Neural progenitor cell (in vitro differentiated cells): ENCODE measurements at regions not wholly inside any gene's neighbourhood (a gene's known extent, or its start where the extent isn't known, plus 50 kb on each side); places are given as distances from the start of the nearest gene placed in this dataset.

Experiments
- DNase-seq: peaks from one replicate; pipeline ENCODE4 v3.0.0-alpha.2; 2016; ENCODE audit warnings: low spot score
- H2AFZ ChIP-seq: fragments of 200-600 bp; sonication (generic); replicated peaks from 2 replicates; pipeline ENCODE4 v1.6.1; 2016; ENCODE audit warnings: antibody characterized with exemption
- H3F3A ChIP-seq: fragments of 200-600 bp; sonication (generic); 2 replicates; pipeline ENCODE4 v1.6.1; 2016; ENCODE audit warnings: antibody characterized with exemption, low read depth
- H3K27ac ChIP-seq: fragments of 200-600 bp; sonication (generic); 2 replicates; pipeline ENCODE4 v1.5.1; 2016; ENCODE audit warnings: mild to moderate bottlenecking
- H3K27me3 ChIP-seq: fragments of 200-600 bp; sonication (generic); 2 replicates; pipeline ENCODE4 v1.6.1; 2016; ENCODE audit warnings: mild to moderate bottlenecking, moderate library complexity
- H3K36me3 ChIP-seq: fragments of 200-600 bp; sonication (generic); 2 replicates; pipeline ENCODE4 v1.5.1; 2016
- H3K4me1 ChIP-seq: fragments of 200-600 bp; sonication (generic); 2 replicates; pipeline ENCODE4 v1.6.1; 2016; ENCODE audit warnings: mixed run types
- H3K4me2 ChIP-seq: fragments of 200-600 bp; sonication (generic); 2 replicates; pipeline ENCODE4 v1.6.1; 2016
- H3K4me3 ChIP-seq: fragments of 200-600 bp; sonication (generic); 2 replicates; pipeline ENCODE4 v1.5.1; 2016
- H3K79me2 ChIP-seq: fragments of 200-600 bp; sonication (generic); 2 replicates; pipeline ENCODE4 v1.6.1; 2016; ENCODE audit warnings: low read depth
- H3K9ac ChIP-seq: fragments of 200-600 bp; sonication (generic); 2 replicates; pipeline ENCODE4 v1.6.1; 2016
- H3K9me3 ChIP-seq: fragments of 200-600 bp; sonication (generic); 2 replicates; pipeline ENCODE4 v1.5.1; 2016; ENCODE audit warnings: low read depth
- H4K20me1 ChIP-seq: fragments of 200-600 bp; sonication (generic); 2 replicates; pipeline ENCODE4 v1.6.1; 2016; ENCODE audit warnings: low read depth
- H3K27ac Mint-ChIP-seq: 3 replicates; pipeline ENCODE4 v1.8.0; 2021; ENCODE audit warnings: mixed read lengths
- H3K27me3 Mint-ChIP-seq: 2 replicates; pipeline ENCODE4 v1.8.0; 2022; ENCODE audit warnings: low read depth, mild to moderate bottlenecking, inconsistent platforms, moderate library complexity, mixed read lengths; ENCODE audit not compliant: insufficient read depth
- H3K36me3 Mint-ChIP-seq: 3 replicates; pipeline ENCODE4 v1.8.0; 2021; ENCODE audit warnings: mixed read lengths
- H3K4me1 Mint-ChIP-seq: 3 replicates; pipeline ENCODE4 v1.8.0; 2021; ENCODE audit warnings: mixed read lengths
- H3K4me3 Mint-ChIP-seq: 3 replicates; pipeline ENCODE4 v1.8.0; 2021; ENCODE audit warnings: mild to moderate bottlenecking, moderate library complexity, mixed read lengths
- H3K9me3 Mint-ChIP-seq: 3 replicates; pipeline ENCODE4 v1.8.0; 2020; ENCODE audit warnings: mixed read lengths
- EZH2 ChIP-seq: fragments of 200-600 bp; sonication (generic); IDR thresholded peaks from 2 replicates; pipeline ENCODE4 v1.6.1; 2017; ENCODE audit warnings: antibody characterized with exemption, mild to moderate bottlenecking, moderate library complexity
- EZH2phosphoT487 ChIP-seq: fragments of 200-600 bp; sonication (generic); IDR thresholded peaks from 2 replicates; pipeline ENCODE4 v1.6.1; 2017; ENCODE audit warnings: antibody characterized with exemption
- TF ChIP-seq, protein P1 (sequence below): fragments of 200-600 bp; sonication (generic); IDR thresholded peaks from 2 replicates; pipeline ENCODE4 v1.5.1; 2017; ENCODE audit warnings: antibody characterized with exemption, mild to moderate bottlenecking

DNA sequence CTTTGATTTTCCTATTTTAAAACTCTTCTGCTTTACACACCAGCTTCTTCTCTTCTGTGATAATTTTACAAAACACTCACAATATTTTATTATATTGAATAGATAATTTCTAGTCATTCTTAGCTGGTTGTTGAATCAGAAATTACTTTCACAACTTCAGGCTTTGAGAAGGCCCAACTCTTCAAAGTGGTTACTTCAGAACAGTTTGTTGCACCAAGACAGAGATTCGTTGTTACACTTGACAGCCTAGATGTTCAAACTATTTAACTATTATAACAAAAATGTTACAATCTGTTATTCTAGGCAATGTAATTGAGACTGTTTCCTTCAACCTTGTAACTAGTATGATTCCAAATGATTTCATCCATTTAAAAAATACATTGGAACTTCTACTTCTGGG, 333.2 kb upstream of the CHORDC1 start:
- Mint-ChIP-seq H3K27ac (no peak overlapping the region), H3K36me3 (no peaks in the 10 kb centered on the region), H3K27me3 (no peaks in the 10 kb centered on the region), H3K9me3 (peaks cover 3% of the 10 kb centered on the region), H3K4me1 (no peaks in the 10 kb centered on the region), H3K4me3 (no peak overlapping the region)
- H3K9ac ChIP-seq, result no peak overlapping the region
- H3K9me3 ChIP-seq, result no peaks in the 10 kb centered on the region
- H3K27ac ChIP-seq, result no peak overlapping the region
- no peak overlapping the region for H3K4me3 ChIP-seq
- no peak for DNase-seq
- no peaks in the 10 kb centered on the region for H4K20me1 ChIP-seq
- H3K79me2 ChIP-seq, result no peaks in the 10 kb centered on the region
- H3F3A ChIP-seq, result no peaks in the 10 kb centered on the region
- no peaks in the 10 kb centered on the region for H3K36me3 ChIP-seq
- no peaks in the 10 kb centered on the region for H3K4me1 ChIP-seq
- H3K4me2 ChIP-seq, result no peak overlapping the region
- no peaks in the 10 kb centered on the region for H3K27me3 ChIP-seq
- no peak overlapping the region for H2AFZ ChIP-seq
- TF ChIP-seq EZH2phosphoT487 (no peak), EZH2 (no peak)
- TF ChIP-seq, protein P1, sequence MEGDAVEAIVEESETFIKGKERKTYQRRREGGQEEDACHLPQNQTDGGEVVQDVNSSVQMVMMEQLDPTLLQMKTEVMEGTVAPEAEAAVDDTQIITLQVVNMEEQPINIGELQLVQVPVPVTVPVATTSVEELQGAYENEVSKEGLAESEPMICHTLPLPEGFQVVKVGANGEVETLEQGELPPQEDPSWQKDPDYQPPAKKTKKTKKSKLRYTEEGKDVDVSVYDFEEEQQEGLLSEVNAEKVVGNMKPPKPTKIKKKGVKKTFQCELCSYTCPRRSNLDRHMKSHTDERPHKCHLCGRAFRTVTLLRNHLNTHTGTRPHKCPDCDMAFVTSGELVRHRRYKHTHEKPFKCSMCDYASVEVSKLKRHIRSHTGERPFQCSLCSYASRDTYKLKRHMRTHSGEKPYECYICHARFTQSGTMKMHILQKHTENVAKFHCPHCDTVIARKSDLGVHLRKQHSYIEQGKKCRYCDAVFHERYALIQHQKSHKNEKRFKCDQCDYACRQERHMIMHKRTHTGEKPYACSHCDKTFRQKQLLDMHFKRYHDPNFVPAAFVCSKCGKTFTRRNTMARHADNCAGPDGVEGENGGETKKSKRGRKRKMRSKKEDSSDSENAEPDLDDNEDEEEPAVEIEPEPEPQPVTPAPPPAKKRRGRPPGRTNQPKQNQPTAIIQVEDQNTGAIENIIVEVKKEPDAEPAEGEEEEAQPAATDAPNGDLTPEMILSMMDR, result no peak

DNA sequence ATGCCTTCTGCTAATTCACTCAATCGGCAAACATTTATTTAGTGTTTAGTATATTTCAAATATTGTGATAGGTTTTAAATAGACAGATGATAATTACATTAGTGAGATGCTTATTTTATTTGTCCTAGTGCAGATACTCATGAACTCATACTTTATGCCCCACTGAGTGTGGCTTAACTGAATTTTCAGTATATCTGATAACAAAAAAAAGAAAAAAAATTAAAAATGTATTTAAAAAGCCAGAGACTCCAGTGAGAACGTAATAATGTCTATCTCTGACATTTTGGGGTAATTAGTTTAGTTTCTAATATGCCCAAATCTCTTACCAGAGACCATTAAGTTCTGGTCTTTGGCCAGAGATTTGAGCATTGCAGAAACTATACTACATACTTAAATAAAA, 332.6 kb upstream of the CHORDC1 start:
- Histone ChIP-seq H3K9ac (no peak overlapping the region), H3K79me2 (no peaks in the 10 kb centered on the region), H3K27me3 (no peaks in the 10 kb centered on the region), H3K9me3 (no peaks in the 10 kb centered on the region), H2AFZ (no peak overlapping the region), H3K36me3 (no peaks in the 10 kb centered on the region), H3K4me3 (no peak overlapping the region), H3K4me2 (no peak overlapping the region), H3K4me1 (no peaks in the 10 kb centered on the region), H3K27ac (no peak overlapping the region), H4K20me1 (no peaks in the 10 kb centered on the region), H3F3A (no peaks in the 10 kb centered on the region)
- H3K4me1 Mint-ChIP-seq, result no peaks in the 10 kb centered on the region
- no peaks in the 10 kb centered on the region for H3K36me3 Mint-ChIP-seq
- no peak overlapping the region for H3K27ac Mint-ChIP-seq
- H3K4me3 Mint-ChIP-seq, result no peak overlapping the region
- no peaks in the 10 kb centered on the region for H3K27me3 Mint-ChIP-seq
- DNase-seq, result no peak
- TF ChIP-seq, protein P1, result no peak
- no peak for TF ChIP-seq EZH2
- TF ChIP-seq EZH2phosphoT487, result no peak
- H3K9me3 Mint-ChIP-seq, result peaks cover 3% of the 10 kb centered on the region

DNA sequence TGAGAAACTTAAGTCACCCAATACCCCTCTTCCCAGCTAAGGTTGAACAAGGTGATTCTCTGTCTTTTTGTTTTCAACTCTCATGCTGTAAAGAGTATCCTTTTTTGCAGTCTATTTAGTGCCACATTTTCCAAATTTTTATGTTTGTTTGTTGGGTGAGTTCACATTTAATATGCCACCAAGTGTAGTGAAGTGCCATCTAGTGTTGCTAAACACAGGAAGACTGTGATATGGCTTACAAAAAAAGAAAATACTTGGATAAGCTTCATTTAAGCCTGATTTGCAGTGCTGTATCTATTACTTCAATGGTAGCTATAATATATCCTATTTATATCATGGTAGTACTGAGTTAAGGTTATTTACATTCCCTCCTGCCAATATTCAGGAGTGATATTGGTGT, 319.2 kb upstream of the CHORDC1 start:
- Mint-ChIP-seq H3K27me3 (no peaks in the 10 kb centered on the region), H3K4me3 (no peak overlapping the region), H3K27ac (no peak overlapping the region), H3K36me3 (no peaks in the 10 kb centered on the region), H3K4me1 (no peaks in the 10 kb centered on the region), H3K9me3 (no peaks in the 10 kb centered on the region)
- no peaks in the 10 kb centered on the region for H3F3A ChIP-seq
- no peak overlapping the region for H3K9ac ChIP-seq
- no peaks in the 10 kb centered on the region for H3K27me3 ChIP-seq
- H2AFZ ChIP-seq, result no peak overlapping the region
- H4K20me1 ChIP-seq, result no peaks in the 10 kb centered on the region
- H3K79me2 ChIP-seq, result no peaks in the 10 kb centered on the region
- TF ChIP-seq, protein P1, result no peak
- no peak for TF ChIP-seq EZH2phosphoT487
- no peak for TF ChIP-seq EZH2
- H3K4me1 ChIP-seq, result no peaks in the 10 kb centered on the region
- H3K36me3 ChIP-seq, result no peaks in the 10 kb centered on the region
- H3K9me3 ChIP-seq, result no peaks in the 10 kb centered on the region
- no peak for DNase-seq
- no peak overlapping the region for H3K27ac ChIP-seq
- H3K4me3 ChIP-seq, result no peak overlapping the region
- H3K4me2 ChIP-seq, result no peak overlapping the region

DNA sequence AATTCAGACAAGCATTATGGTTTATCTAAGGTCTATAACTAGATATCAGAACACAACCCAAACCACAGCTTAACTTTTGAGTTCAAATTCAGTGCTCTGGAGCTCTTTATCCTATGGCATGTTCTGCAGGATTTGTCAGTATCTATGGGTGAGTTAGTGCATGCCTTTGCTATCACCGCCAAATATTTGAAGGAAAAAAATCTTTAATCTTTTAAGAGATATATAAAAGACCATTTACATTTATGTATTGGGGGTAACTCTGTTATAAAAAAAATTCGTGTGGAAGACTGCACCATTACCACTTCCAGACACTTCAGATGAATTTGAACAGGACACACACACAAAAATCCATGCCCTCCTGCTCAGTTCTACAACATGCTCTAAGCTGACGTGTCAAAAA, 313.5 kb upstream of the CHORDC1 start:
- Mint-ChIP-seq H3K4me1 (peaks cover 6% of the 10 kb centered on the region), H3K27ac (no peak overlapping the region), H3K27me3 (peaks cover 2% of the 10 kb centered on the region), H3K4me3 (no peak overlapping the region), H3K36me3 (no peaks in the 10 kb centered on the region), H3K9me3 (no peaks in the 10 kb centered on the region)
- Histone ChIP-seq H3K9ac (no peak overlapping the region), H3K4me1 (no peaks in the 10 kb centered on the region), H4K20me1 (no peaks in the 10 kb centered on the region), H2AFZ (no peak overlapping the region), H3K36me3 (no peaks in the 10 kb centered on the region), H3F3A (no peaks in the 10 kb centered on the region), H3K79me2 (no peaks in the 10 kb centered on the region), H3K4me2 (no peak overlapping the region), H3K4me3 (no peak overlapping the region), H3K9me3 (no peaks in the 10 kb centered on the region), H3K27me3 (no peaks in the 10 kb centered on the region), H3K27ac (no peak overlapping the region)
- DNase-seq, result no peak
- TF ChIP-seq EZH2phosphoT487, result no peak
- no peak for TF ChIP-seq EZH2
- TF ChIP-seq, protein P1, result no peak
